Neutrophil (primary cell): ENCODE measurements at regions not wholly inside any gene's neighbourhood (a gene's known extent, or its start where the extent isn't known, plus 50 kb on each side); places are given as distances from the start of the nearest gene placed in this dataset.

Experiments used
- H3K27ac ChIP-seq: fragments of 200-600 bp; sonication (generic); 2 replicates; pipeline ENCODE4 v1.5.1; 2016; ENCODE audit warnings: mild to moderate bottlenecking, moderate library complexity
- H3K27me3 ChIP-seq: fragments of 200-600 bp; sonication (generic); 2 replicates; pipeline ENCODE4 v1.6.0; 2016; ENCODE audit warnings: mild to moderate bottlenecking
- H3K36me3 ChIP-seq: fragments of 200-600 bp; sonication (generic); 2 replicates; pipeline ENCODE4 v1.5.1; 2017
- H3K4me1 ChIP-seq, 2 experiments: fragments of 200-600 bp in 1 of 2; sonication (generic) in 1 of 2; 1 replicate in 1 of 2; 2 replicates in 1 of 2; pipeline versions ENCODE4 v1.5.1 to v1.6.1; 2013 to 2016; ENCODE audit warnings: low read depth in 1 of 2, low read length in 1 of 2, mild to moderate bottlenecking in 1 of 2, moderate library complexity in 1 of 2; ENCODE audit not compliant: control insufficient read depth in 1 of 2, insufficient read depth in 1 of 2
- H3K4me3 ChIP-seq, 2 experiments: fragments of 200-600 bp in 1 of 2; sonication (generic) in 1 of 2; 1 replicate in 1 of 2; 2 replicates in 1 of 2; pipeline ENCODE4 v1.5.1; 2013 to 2016; ENCODE audit warnings: low read depth in 1 of 2, low read length in 1 of 2, mild to moderate bottlenecking in 1 of 2, moderate library complexity in 1 of 2
- H3K9me3 ChIP-seq: fragments of 200-600 bp; sonication (generic); 2 replicates; pipeline ENCODE4 v1.5.1; 2016
- TF ChIP-seq, protein P1 (sequence below): fragments of 200-600 bp; sonication (generic); IDR thresholded peaks from 2 replicates; pipeline ENCODE4 v1.5.1; 2016; ENCODE audit warnings: antibody characterized with exemption

DNA sequence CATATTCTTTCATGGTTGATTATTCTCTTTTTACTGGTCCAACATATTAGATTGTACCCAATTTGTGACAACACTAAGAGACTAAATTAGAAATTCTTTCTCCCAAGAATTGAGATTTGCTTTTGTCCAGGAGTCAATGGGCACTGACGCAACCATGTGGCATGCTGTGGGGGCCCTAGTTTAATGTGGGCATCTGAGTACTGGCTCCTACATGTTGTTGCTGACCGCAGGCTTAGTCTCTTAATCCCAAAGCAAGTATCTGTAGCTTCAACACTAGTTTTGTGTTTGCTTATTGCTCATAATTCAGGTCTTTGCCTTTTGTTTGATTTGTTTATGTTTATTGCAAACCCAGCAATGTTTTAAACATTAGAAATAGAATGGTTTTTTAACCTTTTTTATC, 263.4 kb upstream of the NDST4 start:
- H3K9me3 ChIP-seq, result no peaks in the 10 kb centered on the region
- H3K27ac ChIP-seq, result no peak overlapping the region
- no peaks in the 10 kb centered on the region for H3K4me1 ChIP-seq
- no peak overlapping the region for H3K4me3 ChIP-seq
- TF ChIP-seq, protein P1, sequence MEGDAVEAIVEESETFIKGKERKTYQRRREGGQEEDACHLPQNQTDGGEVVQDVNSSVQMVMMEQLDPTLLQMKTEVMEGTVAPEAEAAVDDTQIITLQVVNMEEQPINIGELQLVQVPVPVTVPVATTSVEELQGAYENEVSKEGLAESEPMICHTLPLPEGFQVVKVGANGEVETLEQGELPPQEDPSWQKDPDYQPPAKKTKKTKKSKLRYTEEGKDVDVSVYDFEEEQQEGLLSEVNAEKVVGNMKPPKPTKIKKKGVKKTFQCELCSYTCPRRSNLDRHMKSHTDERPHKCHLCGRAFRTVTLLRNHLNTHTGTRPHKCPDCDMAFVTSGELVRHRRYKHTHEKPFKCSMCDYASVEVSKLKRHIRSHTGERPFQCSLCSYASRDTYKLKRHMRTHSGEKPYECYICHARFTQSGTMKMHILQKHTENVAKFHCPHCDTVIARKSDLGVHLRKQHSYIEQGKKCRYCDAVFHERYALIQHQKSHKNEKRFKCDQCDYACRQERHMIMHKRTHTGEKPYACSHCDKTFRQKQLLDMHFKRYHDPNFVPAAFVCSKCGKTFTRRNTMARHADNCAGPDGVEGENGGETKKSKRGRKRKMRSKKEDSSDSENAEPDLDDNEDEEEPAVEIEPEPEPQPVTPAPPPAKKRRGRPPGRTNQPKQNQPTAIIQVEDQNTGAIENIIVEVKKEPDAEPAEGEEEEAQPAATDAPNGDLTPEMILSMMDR, result no peak
- H3K36me3 ChIP-seq, result no peaks in the 10 kb centered on the region
- H3K27me3 ChIP-seq, result no peaks in the 10 kb centered on the region

DNA sequence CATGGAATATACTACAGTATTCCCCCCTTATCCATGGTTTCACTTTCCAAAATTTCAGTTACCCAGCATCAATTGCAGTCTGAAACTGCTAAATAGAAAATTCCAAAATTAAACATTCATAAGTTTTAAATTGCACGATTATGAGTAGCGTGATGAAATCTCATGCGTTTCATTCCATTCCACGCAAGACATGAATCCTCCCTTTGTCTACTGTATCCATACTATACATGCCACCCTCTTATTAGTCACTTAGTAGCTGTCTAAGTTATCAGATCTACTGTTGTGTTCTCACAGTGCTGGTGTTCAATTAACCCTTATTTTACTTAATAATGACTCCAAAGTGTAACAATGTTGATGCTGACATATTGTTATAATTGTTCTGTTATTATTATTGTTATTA, 261.2 kb upstream of the NDST4 start:
- TF ChIP-seq, protein P1, result no peak
- no peak overlapping the region for H3K4me3 ChIP-seq
- no peaks in the 10 kb centered on the region for H3K36me3 ChIP-seq
- no peaks in the 10 kb centered on the region for H3K4me1 ChIP-seq
- no peaks in the 10 kb centered on the region for H3K9me3 ChIP-seq
- H3K27me3 ChIP-seq, result no peaks in the 10 kb centered on the region
- H3K27ac ChIP-seq, result no peak overlapping the region

DNA sequence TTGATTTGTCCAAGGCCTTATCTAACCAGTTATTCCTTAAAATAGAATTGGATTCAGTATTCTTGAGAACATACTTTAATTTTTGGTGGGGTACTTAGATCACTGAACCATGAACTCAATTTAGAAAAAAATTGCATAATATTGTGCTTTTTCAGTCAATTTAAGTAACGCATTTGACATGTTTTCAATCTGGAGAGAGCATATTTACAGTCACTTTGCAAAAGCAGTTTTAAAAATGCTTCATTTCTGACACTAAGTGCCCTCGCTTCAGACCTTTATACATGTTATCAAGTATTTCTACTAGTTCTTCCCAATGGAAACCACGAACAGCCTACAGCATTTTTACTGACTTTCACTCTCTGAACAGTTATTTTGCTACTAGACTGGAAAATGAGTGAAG, 257.1 kb upstream of the NDST4 start:
- TF ChIP-seq, protein P1, result no peak
- no peak overlapping the region for H3K27ac ChIP-seq
- H3K4me3 ChIP-seq, result no peak overlapping the region
- H3K27me3 ChIP-seq, result no peaks in the 10 kb centered on the region
- H3K9me3 ChIP-seq, result peaks cover 2% of the 10 kb centered on the region
- no peaks in the 10 kb centered on the region for H3K36me3 ChIP-seq
- H3K4me1 ChIP-seq, result no peaks in the 10 kb centered on the region

DNA sequence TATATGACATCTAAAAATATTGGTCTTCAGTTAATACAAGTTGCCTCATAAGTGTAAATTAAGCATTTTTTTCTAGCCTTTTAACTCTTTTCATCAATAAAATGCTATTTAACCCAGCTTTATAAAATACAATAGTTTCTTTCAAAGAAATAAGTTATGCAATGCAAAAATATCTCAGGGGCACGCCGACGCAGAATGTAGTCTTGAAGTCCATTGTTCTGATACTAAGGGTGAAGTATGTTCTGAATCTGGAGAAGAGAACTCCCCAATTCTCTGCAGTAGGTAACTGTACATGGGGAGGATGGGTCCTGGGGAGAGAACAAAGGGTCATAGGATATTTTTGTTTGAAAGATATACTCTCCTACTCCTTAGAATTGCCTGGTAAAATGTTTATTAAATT, 256.6 kb upstream of the NDST4 start:
- no peaks in the 10 kb centered on the region for H3K36me3 ChIP-seq
- H3K4me1 ChIP-seq, result no peaks in the 10 kb centered on the region
- H3K4me3 ChIP-seq, result no peak overlapping the region
- TF ChIP-seq, protein P1, result no peak
- H3K27ac ChIP-seq, result no peak overlapping the region
- H3K27me3 ChIP-seq, result no peaks in the 10 kb centered on the region
- H3K9me3 ChIP-seq, result peaks cover 5% of the 10 kb centered on the region

DNA sequence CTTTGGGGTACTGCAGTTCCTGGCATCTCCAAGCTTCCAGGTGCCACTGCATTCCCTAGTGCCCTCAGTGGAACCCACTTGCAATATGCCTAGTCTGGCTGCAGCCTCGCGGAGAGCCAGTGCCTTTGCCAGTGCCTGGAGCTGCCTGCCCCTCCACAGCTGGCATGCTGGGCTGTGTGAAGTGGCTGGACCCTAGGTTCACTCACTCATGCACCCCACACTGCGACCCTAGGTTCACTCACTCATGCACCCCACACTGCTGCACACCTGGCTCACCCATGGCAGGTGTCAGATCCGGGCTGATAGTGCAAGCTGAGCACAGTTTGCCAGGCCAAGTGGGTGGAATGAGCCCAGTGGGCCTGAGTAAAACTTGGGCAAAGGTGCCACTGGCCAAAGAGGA, 253.0 kb upstream of the NDST4 start:
- H3K36me3 ChIP-seq, result no peaks in the 10 kb centered on the region
- H3K27ac ChIP-seq, result no peak overlapping the region
- peaks cover 5% of the 10 kb centered on the region for H3K9me3 ChIP-seq
- H3K4me3 ChIP-seq, result no peak overlapping the region
- H3K27me3 ChIP-seq, result no peaks in the 10 kb centered on the region
- H3K4me1 ChIP-seq, result no peaks in the 10 kb centered on the region
- TF ChIP-seq, protein P1, result no peak

DNA sequence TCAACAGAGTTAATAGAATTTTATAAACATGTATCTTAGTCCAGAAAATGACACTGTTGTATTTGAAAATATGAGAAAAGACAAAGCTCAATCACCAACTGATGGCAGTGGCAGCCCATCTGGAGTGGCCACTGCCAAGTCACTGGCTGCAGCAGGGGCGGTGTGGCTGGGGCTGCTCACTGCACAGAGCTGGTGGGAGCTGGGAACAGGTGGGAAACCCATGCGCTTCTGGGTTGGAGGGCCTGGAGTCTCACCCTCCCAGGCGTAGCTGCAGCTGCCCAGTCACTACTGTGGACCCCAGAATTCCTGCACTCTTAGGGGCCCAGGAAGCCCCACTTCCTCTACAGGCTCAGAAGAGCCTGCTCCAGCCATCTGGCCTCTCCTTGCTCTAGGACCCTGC, 251.8 kb upstream of the NDST4 start:
- no peak overlapping the region for H3K4me3 ChIP-seq
- H3K27ac ChIP-seq, result no peak overlapping the region
- TF ChIP-seq, protein P1, result no peak
- H3K9me3 ChIP-seq, result peaks cover 5% of the 10 kb centered on the region
- no peaks in the 10 kb centered on the region for H3K27me3 ChIP-seq
- no peaks in the 10 kb centered on the region for H3K4me1 ChIP-seq
- H3K36me3 ChIP-seq, result no peaks in the 10 kb centered on the region
